Left colon (tissue), 2 donors: ENCODE measurements at regions not wholly inside any gene's neighbourhood (a gene's known extent, or its start where the extent isn't known, plus 50 kb on each side); places are given as distances from the start of the nearest gene placed in this dataset.

Experiments used
- ATAC-seq: fragments of 200-7000 bp; cut with Tn5 transposase; one replicate; pipeline ENCODE4 v1.9.1; 2020; ENCODE audit warnings: mild to moderate bottlenecking, moderate library complexity
- DNase-seq, 2 donors: peaks; one replicate each; pipeline ENCODE4 v3.0.0-alpha.2; 2020
- intact Hi-C, 2 donors: fragments of 100-400 bp; cut with DNase I in 1 of 2; cut with micrococcal nuclease in 1 of 2; formaldehyde crosslinking; loops; one replicate each; pipeline versions ENCODE4 v1.11.2 to v1.14.0; 2022; cut with DNase I, micrococcal nuclease
- donor health status: DM: no; HTN: no; CAD: no.
- donor health status: DM: yes; HTN: yes; CAD: no.

- DNase-seq: no peak
- ATAC-seq: no peak
- intact Hi-C loops: no loop called here
Measured at GRCh38 chr17:71032746-71033273, 863.5 kb downstream of the KCNJ2 start.

- ATAC-seq (no peak), DNase-seq (no peak)
- intact Hi-C loops: no loop called here
Measured at GRCh38 chr17:71033336-71033735, 864.0 kb downstream of the KCNJ2 start.

- intact Hi-C loops: no loop called here
- no peak for ATAC-seq
Measured at GRCh38 chr17:71035226-71035625, 865.9 kb downstream of the KCNJ2 start.

GRCh38 chr17:71037386-71037785 lies 868.1 kb downstream of the KCNJ2 start:
- no peak for DNase-seq
- intact Hi-C loops: no loop called here
- no peak for ATAC-seq

More at GRCh38 chr17:71035226-71035625, 865.9 kb downstream of the KCNJ2 start:
- no peak for DNase-seq

GRCh38 chr17:71039391-71039790 lies 870.1 kb downstream of the KCNJ2 start:
- DNase-seq: no peak
- intact Hi-C loops: no loop called here
- no peak for ATAC-seq

- ATAC-seq (no peak), DNase-seq (no peak)
- intact Hi-C loops: no loop called here
Measured at GRCh38 chr17:71052971-71053370, 883.6 kb downstream of the KCNJ2 start.

GRCh38 chr17:71055128-71055527 lies 885.8 kb downstream of the KCNJ2 start:
- intact Hi-C loops: no loop called here
- ATAC-seq (no peak), DNase-seq (no peak)

- DNase-seq (no peak), ATAC-seq (no peak)
- intact Hi-C loops: no loop called here
Measured at GRCh38 chr17:71057448-71057847, 888.1 kb downstream of the KCNJ2 start.

GRCh38 chr17:71057938-71058337 lies 888.6 kb downstream of the KCNJ2 start:
- ATAC-seq (no peak), DNase-seq (no peak)
- intact Hi-C loops: no loop called here

- no peak for DNase-seq
- intact Hi-C loops: no loop called here
- no peak for ATAC-seq
Measured at GRCh38 chr17:71063127-71063526, 893.8 kb downstream of the KCNJ2 start.

GRCh38 chr17:71063559-71063958 lies 894.2 kb downstream of the KCNJ2 start:
- ATAC-seq (no peak), DNase-seq (no peak)
- intact Hi-C loops: no loop called here

GRCh38 chr17:71067669-71068407 lies 898.5 kb downstream of the KCNJ2 start:
- ATAC-seq: no peak
- no peak for DNase-seq
- intact Hi-C loops: no loop called here

- ATAC-seq: no peak
- intact Hi-C loops: no loop called here
- no peak for DNase-seq
Measured at GRCh38 chr17:71068408-71068750, 899.0 kb downstream of the KCNJ2 start.

- ATAC-seq: no peak
- intact Hi-C loops: loop anchor here in 1 of 2 donors (10.0 kb wide), 1 partner anchor 84 kb away; no protein-coding TSS in a partner anchor
- no peak for DNase-seq
Measured at GRCh38 chr17:71071041-71071440, 901.7 kb downstream of the KCNJ2 start.

- ATAC-seq (no peak), DNase-seq (no peak)
- intact Hi-C loops: loop anchor here in 1 of 2 donors (10.0 kb wide), 1 partner anchor 83 kb away; no protein-coding TSS in a partner anchor
Measured at GRCh38 chr17:71071837-71072236, 902.5 kb downstream of the KCNJ2 start.

- DNase-seq (no peak), ATAC-seq (no peak)
- intact Hi-C loops: no loop called here
Measured at GRCh38 chr17:71080937-71081336, 911.6 kb downstream of the KCNJ2 start.

GRCh38 chr17:71081666-71082065 lies 912.3 kb downstream of the KCNJ2 start:
- intact Hi-C loops: no loop called here
- DNase-seq (no peak), ATAC-seq (no peak)

- intact Hi-C loops: no loop called here
- DNase-seq: peak in 1 of 2 donors; percentile 48
- ATAC-seq: peak; percentile 55
Measured at GRCh38 chr17:71084219-71084618, 914.9 kb downstream of the KCNJ2 start.

GRCh38 chr17:71084838-71085237 lies 915.5 kb downstream of the KCNJ2 start:
- intact Hi-C loops: no loop called here
- no peak for DNase-seq

GRCh38 chr17:71085238-71086033 lies 916.1 kb downstream of the KCNJ2 start:
- ATAC-seq (peak; percentile 57), DNase-seq (peak in 1 of 2 donors; percentile 37)
- intact Hi-C loops: no loop called here

More at GRCh38 chr17:71084838-71085237, 915.5 kb downstream of the KCNJ2 start:
- ATAC-seq: no peak
